Activated CD8-positive, alpha-beta T cell treated with anti-CD3 and anti-CD28 coated beads for 36 hours (primary cell): ENCODE measurements at regions not wholly inside any gene's neighbourhood (a gene's known extent, or its start where the extent isn't known, plus 50 kb on each side); places are given as distances from the start of the nearest gene placed in this dataset.

Experiments
- ATAC-seq: fragments of 200-7000 bp; cut with Tn5 transposase; one replicate; pipeline ENCODE4 v1.10.0; 2021; ENCODE audit warnings: mild to moderate bottlenecking, moderate library complexity
- CTCF ChIA-PET: fragments of 350-600 bp; sonication (Branson Sonifier 250); formaldehyde crosslinking; loops from one replicate; lab custom pipeline; 2021; ENCODE audit warnings: antibody characterized with exemption; lab: Charles Lee
- POLR2A ChIA-PET: fragments of 350-600 bp; sonication (Branson Sonifier 250); formaldehyde crosslinking; loops from one replicate; lab custom pipeline; 2021; ENCODE audit warnings: antibody characterized with exemption; lab: Charles Lee
- DNase-seq: peaks from one replicate; pipeline ENCODE4 v3.0.0-alpha.2; 2020
- H3K27ac Mint-ChIP-seq: one replicate; pipeline ENCODE4 v1.8.0; 2021; ENCODE audit warnings: mild to moderate bottlenecking, mixed read lengths
- H3K27me3 Mint-ChIP-seq: one replicate; pipeline ENCODE4 v1.8.0; 2021; ENCODE audit warnings: mixed read lengths
- H3K36me3 Mint-ChIP-seq: one replicate; pipeline ENCODE4 v1.8.0; 2021; ENCODE audit warnings: low read depth, mixed read lengths
- H3K4me1 Mint-ChIP-seq: one replicate; pipeline ENCODE4 v1.8.0; 2021; ENCODE audit warnings: low read depth, mixed read lengths
- H3K4me3 Mint-ChIP-seq: one replicate; pipeline ENCODE4 v1.8.0; 2021; ENCODE audit warnings: mild to moderate bottlenecking, moderate library complexity, mixed read lengths
- H3K9me3 Mint-ChIP-seq: one replicate; pipeline ENCODE4 v1.8.0; 2021; ENCODE audit warnings: mixed read lengths
- CTCF ChIP-seq: fragments of 200-600 bp; IDR thresholded peaks from one replicate; pipeline ENCODE4 v1.8.0; 2022; ENCODE audit warnings: antibody characterized with exemption, mild to moderate bottlenecking
- intact Hi-C: fragments of 100-400 bp; cut with micrococcal nuclease; formaldehyde crosslinking; loops from one replicate; pipeline ENCODE4 v1.10.0; 2022

- Mint-ChIP-seq H3K27me3 (no peaks in the 10 kb centered on the region), H3K4me3 (no peak overlapping the region), H3K4me1 (no peaks in the 10 kb centered on the region), H3K27ac (no peak overlapping the region), H3K36me3 (no peaks in the 10 kb centered on the region), H3K9me3 (no peaks in the 10 kb centered on the region)
- CTCF ChIA-PET = no interaction called here
- DNase-seq (no peak), ATAC-seq (no peak)
- TF ChIP-seq CTCF = no peak
- intact Hi-C loops = no loop called here
- POLR2A ChIA-PET = no interaction called here
Observed at GRCh38 chr4:133584714-133585113, 435.6 kb downstream of the PCDH10 start.

- ChIA-PET CTCF (no interaction called here), POLR2A (no interaction called here)
- no peaks in the 10 kb centered on the region for H3K4me1 Mint-ChIP-seq
- TF ChIP-seq CTCF = no peak
- H3K9me3 Mint-ChIP-seq = no peaks in the 10 kb centered on the region
- no peaks in the 10 kb centered on the region for H3K27me3 Mint-ChIP-seq
- no peak overlapping the region for H3K27ac Mint-ChIP-seq
- no peaks in the 10 kb centered on the region for H3K36me3 Mint-ChIP-seq
- ATAC-seq (no peak), DNase-seq (no peak)
- H3K4me3 Mint-ChIP-seq = no peak overlapping the region
- intact Hi-C loops = no loop called here
Observed at GRCh38 chr4:133581996-133582619, 433.0 kb downstream of the PCDH10 start.

- H3K4me3 Mint-ChIP-seq = no peak overlapping the region
- POLR2A ChIA-PET = no interaction called here
- H3K27me3 Mint-ChIP-seq = no peaks in the 10 kb centered on the region
- DNase-seq (no peak), ATAC-seq (no peak)
- H3K27ac Mint-ChIP-seq = no peak overlapping the region
- no peaks in the 10 kb centered on the region for H3K4me1 Mint-ChIP-seq
- intact Hi-C loops = no loop called here
- no peak for TF ChIP-seq CTCF
- no peaks in the 10 kb centered on the region for H3K36me3 Mint-ChIP-seq
- peaks cover 2% of the 10 kb centered on the region for H3K9me3 Mint-ChIP-seq
- CTCF ChIA-PET = no interaction called here
Observed at GRCh38 chr4:133574248-133574647, 425.2 kb downstream of the PCDH10 start.

GRCh38 chr4:133565379-133565778 is 416.3 kb downstream of the PCDH10 start:
- no peaks in the 10 kb centered on the region for H3K4me1 Mint-ChIP-seq
- CTCF ChIA-PET = no interaction called here
- H3K27me3 Mint-ChIP-seq = no peaks in the 10 kb centered on the region
- no peaks in the 10 kb centered on the region for H3K36me3 Mint-ChIP-seq
- ATAC-seq = no peak
- no peak for TF ChIP-seq CTCF
- H3K9me3 Mint-ChIP-seq = peaks cover 1% of the 10 kb centered on the region
- POLR2A ChIA-PET = no interaction called here
- no peak for DNase-seq
- H3K4me3 Mint-ChIP-seq = no peak overlapping the region
- no peak overlapping the region for H3K27ac Mint-ChIP-seq
- intact Hi-C loops = no loop called here

GRCh38 chr4:133559987-133560386 is 410.9 kb downstream of the PCDH10 start:
- Mint-ChIP-seq H3K4me3 (no peak overlapping the region), H3K36me3 (no peaks in the 10 kb centered on the region), H3K27me3 (no peaks in the 10 kb centered on the region), H3K27ac (no peak overlapping the region), H3K9me3 (peaks cover 1% of the 10 kb centered on the region), H3K4me1 (no peaks in the 10 kb centered on the region)
- no peak for DNase-seq
- POLR2A ChIA-PET = no interaction called here
- ATAC-seq = no peak
- TF ChIP-seq CTCF = no peak
- intact Hi-C loops = no loop called here
- CTCF ChIA-PET = no interaction called here
